ENCODE measurements at regions not wholly inside any gene's neighbourhood (a gene's known extent, or its start where the extent isn't known, plus 50 kb on each side); places are given as distances from the start of the nearest gene placed in this dataset.

- no peak for DNase-seq (ENCODE audit: low read depth, low spot score)
- H2AFZ ChIP-seq (ENCODE audit: low read depth, low read length, poor library complexity, severe bottlenecking): no peak overlapping the region
- ATAC-seq: no peak
- H3K27me3 ChIP-seq (ENCODE audit: insufficient read depth, low read length): no peaks in the 10 kb centered on the region
- TF ChIP-seq EZH2 (IDR thresholded peaks at IDR 0.05) (no peak), SIN3A (IDR thresholded peaks at IDR 0.05; ENCODE audit: low read depth) (no peak), ELF1 (IDR thresholded peaks at IDR 0.05; ENCODE audit: borderline replicate concordance, low read depth) (no peak)
- H3K4me2 ChIP-seq (ENCODE audit: low read length): no peak overlapping the region
- H3K79me2 ChIP-seq (ENCODE audit: insufficient read depth, low read length): no peaks in the 10 kb centered on the region
- no peaks in the 10 kb centered on the region for H3K9me3 ChIP-seq (ENCODE audit: control insufficient read depth in 1 of 2, insufficient read depth in 1 of 2, low read depth in 1 of 2, low read length in 2 of 2)
- H3K4me3 ChIP-seq (replicated peaks in 1 of 2; ENCODE audit: low read depth in 1 of 2, low read length in 2 of 2): no peak overlapping the region
- intact Hi-C loops (cut with micrococcal nuclease): no loop called here
- ChIA-PET POLR2A (no interaction called here), CTCF (no interaction called here), RAD21 (ENCODE audit: low non-redundant PET in 1 of 2, low total read pairs in 2 of 2, uncharacterized antibody in 2 of 2, unreplicated experiment in 2 of 2) (no interaction called here)
- H3K4me1 ChIP-seq (ENCODE audit: control insufficient read depth in 1 of 2, insufficient read depth in 2 of 2, low read length in 2 of 2): no peaks in the 10 kb centered on the region
- H3K9ac ChIP-seq (ENCODE audit: low read length): no peak overlapping the region
- no peak overlapping the region for H3K27ac ChIP-seq (ENCODE audit: low read depth, low read length)
- H3K36me3 ChIP-seq (ENCODE audit: control insufficient read depth in 1 of 2, insufficient read depth in 2 of 2, low read length in 2 of 2): no peaks in the 10 kb centered on the region
- H3K9me2 ChIP-seq (ENCODE audit: insufficient read depth): no peaks in the 10 kb centered on the region
- BruUV-seq (replicated peaks): no TSS peak
- H4K20me1 ChIP-seq (ENCODE audit: insufficient read depth): no peaks in the 10 kb centered on the region
Measured at GRCh38 chr5:153358315-153358976, 132.0 kb upstream of the GRIA1 start.

- no peak overlapping the region for H2AFZ ChIP-seq (ENCODE audit: low read depth, low read length, poor library complexity, severe bottlenecking)
- intact Hi-C loops (cut with micrococcal nuclease): no loop called here
- H3K4me2 ChIP-seq (ENCODE audit: low read length): no peak overlapping the region
- no peak for ATAC-seq
- TF ChIP-seq SRF (IDR thresholded peaks at IDR 0.05; ENCODE audit: low read depth) (no peak), SIN3A (IDR thresholded peaks at IDR 0.05; ENCODE audit: low read depth) (no peak), TCF7L2 (IDR thresholded peaks at IDR 0.05; ENCODE audit: borderline replicate concordance, extremely low read depth, insufficient read depth, insufficient read length) (no peak), POLR2AphosphoS5 (IDR thresholded peaks at IDR 0.05; ENCODE audit: low read depth, low read length) (no peak), MAX (IDR thresholded peaks at IDR 0.05) (no peak), REST (IDR thresholded peaks at IDR 0.05; ENCODE audit: low read depth) (no peak), SP1 (IDR thresholded peaks at IDR 0.05; ENCODE audit: low read depth) (no peak), CEBPB (IDR thresholded peaks at IDR 0.05; ENCODE audit: low read depth) (no peak), ZNF274 (IDR thresholded peaks at IDR 0.05; ENCODE audit: low read depth, low read length) (no peak), FOSL1 (IDR thresholded peaks at IDR 0.05; ENCODE audit: low read depth) (no peak), JUND (IDR thresholded peaks at IDR 0.05) (no peak), EZH2phosphoT487 (IDR thresholded peaks at IDR 0.05; ENCODE audit: borderline replicate concordance) (no peak)
- H3K4me1 ChIP-seq (ENCODE audit: control insufficient read depth in 1 of 2, insufficient read depth in 2 of 2, low read length in 2 of 2): no peaks in the 10 kb centered on the region
- no peaks in the 10 kb centered on the region for H3K36me3 ChIP-seq (ENCODE audit: control insufficient read depth in 1 of 2, insufficient read depth in 2 of 2, low read length in 2 of 2)
- ChIA-PET POLR2A (no interaction called here), CTCF (no interaction called here), RAD21 (ENCODE audit: low non-redundant PET in 1 of 2, low total read pairs in 2 of 2, uncharacterized antibody in 2 of 2, unreplicated experiment in 2 of 2) (no interaction called here)
- no peaks in the 10 kb centered on the region for H3K9me3 ChIP-seq (ENCODE audit: control insufficient read depth in 1 of 2, insufficient read depth in 1 of 2, low read depth in 1 of 2, low read length in 2 of 2)
- no peak overlapping the region for H3K27ac ChIP-seq (ENCODE audit: low read depth, low read length)
- no peak for DNase-seq (ENCODE audit: low read depth, low spot score)
- H3K27me3 ChIP-seq (ENCODE audit: insufficient read depth, low read length): no peaks in the 10 kb centered on the region
- H3K9ac ChIP-seq (ENCODE audit: low read length): no peak overlapping the region
- no peaks in the 10 kb centered on the region for H4K20me1 ChIP-seq (ENCODE audit: insufficient read depth)
- H3K4me3 ChIP-seq (replicated peaks in 1 of 2; ENCODE audit: low read depth in 1 of 2, low read length in 2 of 2): no peak overlapping the region
- H3K79me2 ChIP-seq (ENCODE audit: insufficient read depth, low read length): no peaks in the 10 kb centered on the region
- BruUV-seq (replicated peaks): no TSS peak
- H3K9me2 ChIP-seq (ENCODE audit: insufficient read depth): no peaks in the 10 kb centered on the region
Measured at GRCh38 chr5:153360860-153361259, 129.6 kb upstream of the GRIA1 start.
